Lung (tissue), 11 donors: ENCODE measurements at regions not wholly inside any gene's neighbourhood (a gene's known extent, or its start where the extent isn't known, plus 50 kb on each side); places are given as distances from the start of the nearest gene placed in this dataset.
A peak's percentile ranks its signal among the peaks of the same experiment; 100 is the strongest.

Experiments used
- ATAC-seq: fragments of 200-7000 bp; cut with Tn5 transposase; one replicate; pipeline ENCODE4 v1.9.1; 2020; ENCODE audit warnings: moderate number of reproducible peaks; ENCODE audit not compliant: insufficient read depth, low FRiP score
- DNase-seq, 3 donors: peaks; one replicate each; pipeline ENCODE4 v3.0.0-alpha.2; 2013 to 2017
- H3K27ac ChIP-seq, 2 donors: one replicate each; pipeline ENCODE4 v1.5.1; 2013; ENCODE audit warnings: mild to moderate bottlenecking in 2 of 2, moderate library complexity in 2 of 2, control low read depth in 1 of 2, inconsistent platforms in 1 of 2, low read depth in 1 of 2, low read length in 1 of 2
- H3K27me3 ChIP-seq, 3 donors: one replicate each; pipeline ENCODE4 v1.5.1; 2013; ENCODE audit warnings: low read length in 2 of 3; ENCODE audit not compliant: control insufficient read depth in 3 of 3, insufficient read depth in 3 of 3
- H3K36me3 ChIP-seq, 4 donors: one replicate each; pipeline ENCODE4 v1.5.1; 2013; ENCODE audit warnings: low read length in 4 of 4, mild to moderate bottlenecking in 1 of 4, moderate library complexity in 1 of 4; ENCODE audit not compliant: control insufficient read depth in 4 of 4, insufficient read depth in 4 of 4
- H3K4me1 ChIP-seq, 5 donors: one replicate each; pipeline ENCODE4 v1.5.1; 2013; ENCODE audit warnings: low read length in 5 of 5, mild to moderate bottlenecking in 2 of 5, moderate library complexity in 1 of 5; ENCODE audit not compliant: control insufficient read depth in 5 of 5, insufficient read depth in 5 of 5
- H3K4me3 ChIP-seq: one replicate; pipeline ENCODE4 v1.5.1; 2013; ENCODE audit warnings: mild to moderate bottlenecking, control low read depth, moderate library complexity
- H3K9ac ChIP-seq, 2 donors: one replicate each; pipeline ENCODE4 v1.5.1; 2013; ENCODE audit warnings: low read length in 2 of 2, control low read depth in 1 of 2; ENCODE audit not compliant: insufficient read depth in 1 of 2
- H3K9me3 ChIP-seq, 4 donors: one replicate each; pipeline ENCODE4 v1.5.1; 2013; ENCODE audit warnings: low read length in 3 of 4, mild to moderate bottlenecking in 1 of 4, moderate library complexity in 1 of 4; ENCODE audit not compliant: control insufficient read depth in 4 of 4, insufficient read depth in 3 of 4
- CTCF ChIP-seq: IDR thresholded peaks from 2 replicates; pipeline ENCODE4 v1.5.1; 2012; ENCODE audit warnings: mild to moderate bottlenecking; ENCODE audit errors: control extremely low read depth, extremely low read depth
- WGBS, 2 donors: extraction: QIAGEN DNeasy Blood & Tissue Kit; methylation state at CpG; one replicate each; pipeline ENCODE4 v1.1.7; 2013; 5-methylcytosine and 5-hydroxymethylcytosine counted together
- donor health status: control.
- donor health status: control.
- donor health status: Bipolar disorder and iron deficiency.
- donor health status: healthy.
- donor health status: DM: yes; HTN: yes; CAD: no.

GRCh38 chr6:48525849-48526248 is 414.9 kb upstream of the PTCHD4 start:
- no peak for DNase-seq
- ATAC-seq = no peak
- Histone ChIP-seq H3K36me3 (no peaks in the 10 kb centered on the region), H3K4me1 (peaks cover 0 to 4% (median 0%) of the 10 kb centered on the region in 5 donors), H3K27me3 (no peaks in the 10 kb centered on the region), H3K27ac (no peak overlapping the region), H3K9ac (no peak overlapping the region), H3K9me3 (no peaks in the 10 kb centered on the region), H3K4me3 (no peak overlapping the region)
- no peak for TF ChIP-seq CTCF
- 83 to 87% methylated on average over 2 of the region's 2 CpGs for WGBS, 2 donors

- 76 to 83% methylated on average over 2 of the region's 2 CpGs for WGBS, 2 donors
- ATAC-seq (no peak), DNase-seq (peak in 2 of 3 donors; percentile 31 to 54)
- H3K36me3 ChIP-seq = no peaks in the 10 kb centered on the region
- no peak overlapping the region for H3K9ac ChIP-seq
- H3K4me3 ChIP-seq = no peak overlapping the region
- H3K9me3 ChIP-seq = no peaks in the 10 kb centered on the region
- H3K4me1 ChIP-seq = peaks cover 0 to 7% (median 0%) of the 10 kb centered on the region in 5 donors
- TF ChIP-seq CTCF = no peak
- no peaks in the 10 kb centered on the region for H3K27me3 ChIP-seq
- H3K27ac ChIP-seq = no peak overlapping the region
These were observed 410.0 kb upstream of the PTCHD4 start for GRCh38 chr6:48520951-48521350.

GRCh38 chr6:48512390-48512789 is 401.4 kb upstream of the PTCHD4 start:
- Histone ChIP-seq H3K36me3 (no peaks in the 10 kb centered on the region), H3K27me3 (no peaks in the 10 kb centered on the region), H3K9ac (no peak overlapping the region), H3K4me1 (peaks cover 0 to 6% (median 0%) of the 10 kb centered on the region in 5 donors), H3K4me3 (no peak overlapping the region), H3K9me3 (no peaks in the 10 kb centered on the region), H3K27ac (no peak overlapping the region)
- DNase-seq (peak in 2 of 3 donors; percentile 8 to 38), ATAC-seq (no peak)
- TF ChIP-seq CTCF = no peak

GRCh38 chr6:48511378-48511777 is 400.4 kb upstream of the PTCHD4 start:
- no peak for TF ChIP-seq CTCF
- Histone ChIP-seq H3K9ac (no peak overlapping the region), H3K4me1 (peaks cover 0 to 6% (median 0%) of the 10 kb centered on the region in 5 donors), H3K9me3 (no peaks in the 10 kb centered on the region), H3K4me3 (no peak overlapping the region), H3K36me3 (no peaks in the 10 kb centered on the region), H3K27ac (no peak overlapping the region), H3K27me3 (no peaks in the 10 kb centered on the region)
- 81 to 86% methylated on average over 2 of the region's 2 CpGs for WGBS, 2 donors
- DNase-seq (no peak), ATAC-seq (no peak)
